NB4 (cell line): ENCODE measurements at regions not wholly inside any gene's neighbourhood (a gene's known extent, or its start where the extent isn't known, plus 50 kb on each side); places are given as distances from the start of the nearest gene placed in this dataset.

Experiments used
- DNase-seq: peaks from one replicate; pipeline ENCODE4 v3.0.0; 2010; ENCODE audit warnings: low read depth
- H3K4me3 ChIP-seq: one replicate; pipeline ENCODE4 v1.5.1; 2011; ENCODE audit warnings: mild to moderate bottlenecking, low read depth, low read length, moderate library complexity
- CTCF ChIP-seq: IDR thresholded peaks from one replicate; pipeline ENCODE4 v1.5.1; 2012; ENCODE audit warnings: low read depth, low read length
- MYC ChIP-seq: IDR thresholded peaks from 2 replicates; pipeline ENCODE4 v1.6.1; 2011; ENCODE audit warnings: low read depth, low read length
- POLR2A ChIP-seq: IDR thresholded peaks from 2 replicates; pipeline ENCODE4 v1.6.1; 2011; ENCODE audit warnings: mild to moderate bottlenecking; ENCODE audit not compliant: insufficient read length; ENCODE audit errors: extremely low read depth
- TF ChIP-seq, protein P1 (sequence below): IDR thresholded peaks from 2 replicates; pipeline ENCODE4 v1.6.1; 2011; ENCODE audit warnings: low read depth, low read length

DNA sequence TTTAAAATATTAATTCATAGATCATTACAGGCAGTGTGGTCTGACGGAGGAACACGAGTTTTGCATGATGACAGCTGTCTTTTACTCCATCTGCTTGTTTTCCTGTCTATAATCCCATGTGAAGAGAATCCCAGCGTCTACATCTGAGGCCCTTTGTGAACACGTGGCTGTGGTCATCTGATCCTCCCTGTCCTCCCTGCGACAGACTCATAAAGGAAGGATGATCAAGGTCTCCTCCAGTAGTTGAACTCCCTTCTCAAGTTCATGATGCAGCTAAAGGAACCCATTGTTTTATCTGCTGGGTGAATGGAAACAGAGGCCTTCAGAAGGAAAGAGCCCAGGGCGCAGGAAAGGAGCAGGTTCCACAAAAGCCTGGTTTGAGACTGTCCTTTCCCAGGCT, 435.8 kb upstream of the JARID2 start:
- H3K4me3 ChIP-seq = no peak overlapping the region
- DNase-seq = no peak
- TF ChIP-seq CTCF (no peak), MYC (no peak), POLR2A (no peak)
- TF ChIP-seq, protein P1, sequence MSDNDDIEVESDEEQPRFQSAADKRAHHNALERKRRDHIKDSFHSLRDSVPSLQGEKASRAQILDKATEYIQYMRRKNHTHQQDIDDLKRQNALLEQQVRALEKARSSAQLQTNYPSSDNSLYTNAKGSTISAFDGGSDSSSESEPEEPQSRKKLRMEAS = no peak

DNA sequence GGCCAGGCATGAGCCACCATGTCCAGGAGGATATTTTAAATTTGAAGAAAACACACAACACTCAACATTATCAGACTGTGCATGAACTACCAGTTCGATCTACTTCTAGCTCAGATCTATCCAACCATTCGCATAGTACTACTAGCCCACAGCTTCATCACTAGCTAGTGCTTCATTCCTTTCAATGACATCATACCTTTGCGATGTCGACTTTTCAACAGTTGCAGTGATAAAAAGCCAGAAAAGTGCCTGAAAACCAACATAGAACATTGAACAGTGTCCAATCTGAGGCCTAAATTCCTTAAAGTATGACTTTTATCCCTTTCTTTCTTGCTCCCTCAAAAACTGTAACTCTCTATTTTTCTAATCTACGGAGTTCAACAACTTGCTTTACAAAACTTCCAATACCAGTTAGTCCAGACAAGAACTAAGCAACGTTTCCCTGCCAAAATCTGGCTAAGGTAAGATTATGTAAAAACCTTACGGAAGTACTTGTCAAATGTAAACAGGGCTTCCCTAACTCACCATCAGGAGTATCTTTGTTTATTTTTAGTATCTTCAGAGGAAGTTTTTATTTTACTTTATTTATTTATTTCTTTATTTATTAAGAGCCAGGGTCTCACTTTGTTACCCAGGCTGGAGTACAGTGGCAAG, 434.0 kb upstream of the JARID2 start:
- H3K4me3 ChIP-seq = no peak overlapping the region
- no peak for DNase-seq
- TF ChIP-seq CTCF (no peak), MYC (no peak), POLR2A (no peak)
- TF ChIP-seq, protein P1 = no peak

- H3K4me3 ChIP-seq = no peak overlapping the region
- TF ChIP-seq MYC = no peak
- no peak for TF ChIP-seq POLR2A
- TF ChIP-seq CTCF = no peak
- TF ChIP-seq, protein P1 = no peak
- DNase-seq = no peak
These were observed 431.9 kb upstream of the JARID2 start for GRCh38 chr6:14814016-14814415.

- no peak overlapping the region for H3K4me3 ChIP-seq
- no peak for TF ChIP-seq POLR2A
- no peak for TF ChIP-seq MYC
- TF ChIP-seq, protein P1 = no peak
- TF ChIP-seq CTCF = no peak
- DNase-seq = no peak
These were observed 429.6 kb upstream of the JARID2 start for GRCh38 chr6:14816116-14816859.

GRCh38 chr6:14817074-14817473, 428.8 kb upstream of the JARID2 start:
- TF ChIP-seq, protein P1 = no peak
- no peak for TF ChIP-seq CTCF
- no peak for TF ChIP-seq POLR2A
- no peak for TF ChIP-seq MYC
- DNase-seq = no peak
- no peak overlapping the region for H3K4me3 ChIP-seq
